ENCODE measurements at regions not wholly inside any gene's neighbourhood (a gene's known extent, or its start where the extent isn't known, plus 50 kb on each side); places are given as distances from the start of the nearest gene placed in this dataset.
"Not testable (repeated sequence)": the region's sequence is repeated elsewhere in the genome, so short reads cannot be mapped to it uniquely, and the experiment has no call there.

DNA sequence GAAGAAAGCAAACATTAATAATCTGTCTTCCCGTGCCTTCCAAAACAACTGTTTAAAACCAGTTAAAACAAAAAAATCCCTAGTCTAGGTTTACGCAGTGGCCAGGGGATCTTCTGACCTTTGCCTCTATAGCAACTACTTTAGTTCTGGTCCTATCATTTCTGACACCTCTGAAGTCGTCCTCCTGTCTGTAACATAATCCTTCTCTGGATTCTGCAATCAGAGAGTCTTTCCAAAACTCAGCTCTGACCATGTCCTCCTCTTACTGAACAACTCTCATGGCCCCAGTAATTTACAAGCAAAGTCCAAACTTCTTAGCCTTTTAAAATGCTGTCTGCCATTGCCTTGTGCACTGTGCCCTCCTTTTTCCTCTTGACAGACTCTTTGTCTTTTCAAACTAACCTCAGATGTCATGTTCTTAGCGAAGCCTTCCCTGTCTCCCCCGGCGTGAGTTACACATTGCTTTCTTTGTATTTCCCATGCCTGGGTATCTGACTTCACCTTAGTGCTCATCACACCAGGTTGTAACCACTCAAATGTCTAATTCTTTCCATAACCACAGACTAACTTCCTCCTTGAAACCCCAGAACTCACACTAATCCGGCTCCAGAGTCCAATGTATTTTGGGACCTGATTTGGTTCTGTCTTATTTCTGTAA lies 105.2 kb upstream of the BNIP2 start:
- Histone ChIP-seq H3K4me3 (no peak overlapping the region), H3K36me3 (no peaks in the 10 kb centered on the region), H3K9me3 (ENCODE audit: low read depth) (no peaks in the 10 kb centered on the region), H3K4me1 (ENCODE audit: low read depth) (no peaks in the 10 kb centered on the region), H3K27me3 (no peaks in the 10 kb centered on the region), H3K27ac (no peak overlapping the region)
- TF ChIP-seq, protein P1, sequence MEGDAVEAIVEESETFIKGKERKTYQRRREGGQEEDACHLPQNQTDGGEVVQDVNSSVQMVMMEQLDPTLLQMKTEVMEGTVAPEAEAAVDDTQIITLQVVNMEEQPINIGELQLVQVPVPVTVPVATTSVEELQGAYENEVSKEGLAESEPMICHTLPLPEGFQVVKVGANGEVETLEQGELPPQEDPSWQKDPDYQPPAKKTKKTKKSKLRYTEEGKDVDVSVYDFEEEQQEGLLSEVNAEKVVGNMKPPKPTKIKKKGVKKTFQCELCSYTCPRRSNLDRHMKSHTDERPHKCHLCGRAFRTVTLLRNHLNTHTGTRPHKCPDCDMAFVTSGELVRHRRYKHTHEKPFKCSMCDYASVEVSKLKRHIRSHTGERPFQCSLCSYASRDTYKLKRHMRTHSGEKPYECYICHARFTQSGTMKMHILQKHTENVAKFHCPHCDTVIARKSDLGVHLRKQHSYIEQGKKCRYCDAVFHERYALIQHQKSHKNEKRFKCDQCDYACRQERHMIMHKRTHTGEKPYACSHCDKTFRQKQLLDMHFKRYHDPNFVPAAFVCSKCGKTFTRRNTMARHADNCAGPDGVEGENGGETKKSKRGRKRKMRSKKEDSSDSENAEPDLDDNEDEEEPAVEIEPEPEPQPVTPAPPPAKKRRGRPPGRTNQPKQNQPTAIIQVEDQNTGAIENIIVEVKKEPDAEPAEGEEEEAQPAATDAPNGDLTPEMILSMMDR (IDR thresholded peaks at IDR 0.05; ENCODE audit: low read depth, low read length) = no peak
- DNase-seq (ENCODE audit: low read depth in 1 of 2, low spot score in 1 of 2) = no peak

DNA sequence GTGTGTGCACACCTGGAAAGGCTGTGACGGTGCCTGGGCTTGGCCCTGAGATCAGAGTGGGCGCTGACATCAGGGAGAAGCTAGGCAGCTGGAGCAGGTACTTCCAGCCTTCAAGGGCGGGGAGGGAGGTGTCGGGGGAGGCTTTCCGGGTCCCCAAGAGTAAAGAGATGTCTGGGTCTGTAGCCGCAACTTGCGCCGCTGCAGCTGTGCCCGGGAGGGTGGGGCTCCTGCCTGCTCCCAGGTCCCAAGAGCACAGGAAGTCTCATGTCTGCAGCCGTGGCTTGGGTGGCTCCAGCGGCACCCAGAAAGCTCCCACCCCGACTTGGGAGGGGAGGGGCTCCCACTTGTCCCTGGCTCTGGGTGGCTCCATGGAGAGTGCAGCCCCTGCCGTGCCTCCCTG lies 103.2 kb upstream of the BNIP2 start:
- DNase-seq (ENCODE audit: low read depth in 1 of 2, low spot score in 1 of 2) = no peak
- Histone ChIP-seq H3K4me3 (no peak overlapping the region), H3K36me3 (no peaks in the 10 kb centered on the region), H3K27ac (no peak overlapping the region), H3K9me3 (ENCODE audit: low read depth) (no peaks in the 10 kb centered on the region), H3K27me3 (no peaks in the 10 kb centered on the region), H3K4me1 (ENCODE audit: low read depth) (no peaks in the 10 kb centered on the region)
- TF ChIP-seq, protein P1 (IDR thresholded peaks at IDR 0.05; ENCODE audit: low read depth, low read length) = no peak

DNA sequence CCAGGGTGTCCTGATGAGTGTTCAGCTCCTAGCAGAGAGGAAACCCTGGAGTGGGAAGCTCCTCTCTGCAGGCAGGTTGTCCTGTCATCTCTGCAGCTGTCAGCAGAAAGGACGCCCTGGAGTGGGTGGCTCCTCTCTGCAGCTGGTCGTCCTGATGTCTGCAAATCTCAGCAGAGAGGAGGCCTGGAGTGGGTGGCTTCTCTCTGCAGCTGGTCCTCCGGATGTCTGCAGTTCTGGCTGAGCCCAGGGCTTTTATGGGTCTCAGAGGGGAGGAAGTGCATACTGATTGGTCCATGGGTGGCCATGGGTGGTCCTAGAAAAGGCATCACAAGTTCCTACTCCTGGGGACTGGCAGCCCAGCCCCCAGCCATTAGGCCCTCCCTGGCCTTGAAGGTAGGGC lies 102.6 kb upstream of the BNIP2 start:
- H3K4me3 ChIP-seq = no peak overlapping the region
- H3K4me1 ChIP-seq (ENCODE audit: low read depth) = no peaks in the 10 kb centered on the region
- no peaks in the 10 kb centered on the region for H3K27me3 ChIP-seq
- DNase-seq (ENCODE audit: low read depth in 1 of 2, low spot score in 1 of 2) = no peak
- no peak overlapping the region for H3K27ac ChIP-seq
- no peaks in the 10 kb centered on the region for H3K9me3 ChIP-seq (ENCODE audit: low read depth)
- H3K36me3 ChIP-seq = no peaks in the 10 kb centered on the region
- TF ChIP-seq, protein P1 (IDR thresholded peaks at IDR 0.05; ENCODE audit: low read depth, low read length) = no peak

DNA sequence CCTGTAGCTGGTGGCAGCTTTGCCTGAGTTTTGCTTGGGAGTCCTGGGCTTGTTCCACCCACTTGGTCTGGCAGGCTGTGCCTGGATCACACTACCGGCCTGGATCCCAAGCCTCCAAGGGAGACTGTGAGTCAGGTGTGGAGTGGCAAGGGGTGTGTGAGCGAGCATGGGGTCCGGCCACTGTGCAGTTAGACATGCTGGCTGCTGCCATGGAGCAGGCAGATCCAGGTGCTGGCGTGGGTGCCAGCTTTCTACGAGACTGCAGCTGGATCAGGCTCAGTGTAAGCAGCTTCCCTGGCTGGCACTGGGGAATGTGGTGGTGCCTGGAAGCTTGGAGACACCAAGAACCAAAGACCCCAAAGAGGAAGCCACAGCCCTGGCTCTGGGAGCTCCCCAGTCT lies 102.0 kb upstream of the BNIP2 start:
- Histone ChIP-seq H3K9me3 (ENCODE audit: low read depth) (no peaks in the 10 kb centered on the region), H3K4me3 (no peak overlapping the region), H3K36me3 (no peaks in the 10 kb centered on the region), H3K4me1 (ENCODE audit: low read depth) (no peaks in the 10 kb centered on the region), H3K27ac (no peak overlapping the region), H3K27me3 (no peaks in the 10 kb centered on the region)
- DNase-seq (ENCODE audit: low read depth in 1 of 2, low spot score in 1 of 2) = no peak
- TF ChIP-seq, protein P1 (IDR thresholded peaks at IDR 0.05; ENCODE audit: low read depth, low read length) = no peak

DNA sequence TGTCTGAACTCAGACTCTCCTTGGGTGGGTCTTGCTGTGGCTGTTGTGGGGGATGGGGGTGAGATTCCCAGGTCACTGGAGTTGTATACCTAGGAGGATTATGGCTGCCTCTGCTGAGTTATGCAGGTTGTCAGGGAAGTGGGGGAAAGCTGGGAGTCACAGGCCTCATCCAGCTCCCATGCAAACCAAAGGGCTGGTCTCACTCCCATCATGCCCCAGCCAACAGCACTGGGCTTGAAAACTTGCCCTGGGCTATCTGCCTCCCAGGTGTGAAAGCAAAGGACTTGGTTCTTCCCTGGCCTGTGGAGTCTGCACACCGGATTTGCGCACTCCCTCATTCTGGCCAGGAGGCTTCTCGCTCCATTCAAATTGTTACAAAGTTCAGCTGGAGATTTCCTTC lies 97.3 kb upstream of the BNIP2 start:
- DNase-seq (ENCODE audit: low read depth in 1 of 2, low spot score in 1 of 2); H3K27ac ChIP-seq; H3K4me1 ChIP-seq (ENCODE audit: low read depth); H3K27me3 ChIP-seq; H3K9me3 ChIP-seq (ENCODE audit: low read depth); H3K4me3 ChIP-seq; H3K36me3 ChIP-seq: not testable (repeated sequence)

DNA sequence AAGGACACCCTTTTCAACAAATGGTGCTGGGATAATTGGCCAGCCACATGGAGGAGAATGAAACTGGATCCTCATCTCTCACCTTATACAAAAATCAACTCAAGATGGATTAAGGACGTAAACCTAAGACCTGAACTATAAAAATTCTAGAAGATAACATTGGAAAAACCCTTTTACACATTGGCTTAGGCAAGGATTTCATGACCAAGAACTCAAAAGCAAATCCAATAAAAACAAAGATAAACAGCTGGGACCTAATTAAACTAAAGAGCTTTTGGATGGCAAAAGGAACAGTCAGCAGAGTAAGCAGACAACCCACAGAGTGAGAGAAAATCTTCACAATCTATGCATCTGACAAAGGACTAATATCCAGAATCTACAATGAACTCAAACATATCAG lies 96.9 kb upstream of the BNIP2 start:
- H3K9me3 ChIP-seq (ENCODE audit: low read depth); H3K4me1 ChIP-seq (ENCODE audit: low read depth); H3K36me3 ChIP-seq; H3K27me3 ChIP-seq; DNase-seq (ENCODE audit: low read depth in 1 of 2, low spot score in 1 of 2); H3K4me3 ChIP-seq; H3K27ac ChIP-seq: not testable (repeated sequence)

DNA sequence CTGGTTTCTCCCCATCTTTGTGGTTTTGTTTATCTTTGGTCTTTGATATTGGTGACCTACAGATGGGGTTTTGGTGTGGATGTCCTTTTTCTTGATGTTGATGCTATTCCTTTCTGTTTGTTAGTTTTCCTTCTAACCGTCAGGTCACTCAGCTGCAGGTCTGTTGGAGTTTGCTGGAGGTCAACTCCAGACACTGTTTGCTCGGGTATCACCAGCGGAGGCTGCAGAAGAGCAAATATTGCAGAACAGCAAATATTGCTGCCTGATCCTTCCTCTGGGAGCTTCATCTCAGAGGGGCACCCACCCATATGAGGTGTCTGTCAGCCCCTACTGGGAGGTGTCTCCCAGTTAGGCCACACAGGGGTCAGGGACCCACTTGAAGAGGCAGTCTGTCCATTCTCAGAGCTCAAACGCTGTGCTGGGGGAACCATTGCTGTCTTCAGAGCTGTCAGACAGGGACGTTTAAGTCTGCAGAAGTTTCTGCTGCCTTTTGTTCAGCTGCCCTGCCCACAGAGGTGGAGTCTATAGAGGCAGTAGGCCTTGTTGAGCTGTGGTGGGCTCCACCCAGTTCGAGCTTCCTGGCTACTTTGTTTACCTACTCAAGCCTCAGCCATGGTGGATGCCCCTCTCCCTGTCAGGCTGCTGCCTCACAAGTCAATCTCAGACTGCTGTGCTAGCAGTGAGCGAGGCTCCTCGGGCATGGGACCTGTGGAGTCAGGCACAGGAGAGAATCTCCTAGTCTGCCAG lies 94.8 kb upstream of the BNIP2 start:
- not testable (repeated sequence) for H3K27me3 ChIP-seq; H3K4me3 ChIP-seq; H3K36me3 ChIP-seq; DNase-seq (ENCODE audit: low read depth in 1 of 2, low spot score in 1 of 2); H3K9me3 ChIP-seq (ENCODE audit: low read depth); H3K4me1 ChIP-seq (ENCODE audit: low read depth); H3K27ac ChIP-seq

All from cardiac muscle cell (in vitro differentiated cells and primary cell).